A673 (cell line): ENCODE measurements at regions not wholly inside any gene's neighbourhood (a gene's known extent, or its start where the extent isn't known, plus 50 kb on each side); places are given as distances from the start of the nearest gene placed in this dataset.

Experiments
- BruUV-seq: library from RNA; stranded (reverse); fragments of 400-500 nt; replicated peaks from 2 replicates; lab custom pipeline; 2021; lab: Mats Ljungman, UMichigan
- CTCF ChIA-PET: fragments of 300-600 bp; sonication (Branson Sonifier 250); formaldehyde crosslinking; loops from one replicate; lab custom pipeline; 2022; ENCODE audit warnings: antibody characterized with exemption; lab: Charles Lee
- POLR2A ChIA-PET: fragments of 300-600 bp; sonication (Branson Sonifier 250); formaldehyde crosslinking; loops from one replicate; lab custom pipeline; 2022; ENCODE audit warnings: antibody characterized with exemption; ENCODE audit not compliant: low non-redundant PET; lab: Charles Lee
- DNase-seq: peaks from one replicate; pipeline ENCODE4 v3.0.0-alpha.2; 2015; ENCODE audit warnings: low spot score
- H3K27ac ChIP-seq: fragments of 200-600 bp; sonication (generic); 2 replicates; pipeline ENCODE4 v1.5.1; 2016; ENCODE audit warnings: mixed run types, low read depth, mild to moderate bottlenecking, mixed read lengths, antibody characterized with exemption, low read length; ENCODE audit not compliant: poor library complexity, severe bottlenecking
- H3K27me3 ChIP-seq: fragments of 200-600 bp; sonication (generic); replicated peaks from 2 replicates; pipeline ENCODE4 v1.6.1; 2017; ENCODE audit warnings: mixed run types, low read depth, mild to moderate bottlenecking, mixed read lengths, antibody characterized with exemption, low read length; ENCODE audit not compliant: insufficient read depth, poor library complexity
- H3K36me3 ChIP-seq: fragments of 200-600 bp; sonication (generic); 2 replicates; pipeline ENCODE4 v1.6.1; 2016; ENCODE audit warnings: mixed run types, mild to moderate bottlenecking, mixed read lengths, antibody characterized with exemption, low read length; ENCODE audit not compliant: insufficient read depth, poor library complexity, severe bottlenecking
- H3K4me1 ChIP-seq: fragments of 200-600 bp; sonication (generic); 2 replicates; pipeline ENCODE4 v1.6.1; 2017; ENCODE audit warnings: mixed run types, mild to moderate bottlenecking, mixed read lengths, antibody characterized with exemption, low read length; ENCODE audit not compliant: insufficient read depth, poor library complexity, severe bottlenecking
- H3K4me3 ChIP-seq: fragments of 200-600 bp; sonication (generic); 2 replicates; pipeline ENCODE4 v1.5.1; 2016; ENCODE audit warnings: low read depth, mixed run types, mild to moderate bottlenecking, mixed read lengths, low read length; ENCODE audit not compliant: poor library complexity, severe bottlenecking
- H3K9me3 ChIP-seq: fragments of 200-600 bp; sonication (generic); 2 replicates; pipeline ENCODE4 v1.6.1; 2016; ENCODE audit warnings: mixed run types, low read depth, mild to moderate bottlenecking, mixed read lengths, antibody characterized with exemption, low read length; ENCODE audit not compliant: poor library complexity, severe bottlenecking
- CTCF ChIP-seq: fragments of 300-800, 200-600 bp; sonication (generic); conservative IDR thresholded peaks from 2 replicates; pipeline ENCODE4 v1.5.1; 2017; ENCODE audit warnings: low read depth, mild to moderate bottlenecking, antibody characterized with exemption, low read length, moderate library complexity, mixed read lengths
- EZH2 ChIP-seq: fragments of 200-600 bp; sonication (generic); IDR thresholded peaks from 2 replicates; pipeline ENCODE4 v1.6.1; 2017; ENCODE audit warnings: borderline replicate concordance, low read depth, mild to moderate bottlenecking, mixed read lengths, antibody characterized with exemption, low read length; ENCODE audit not compliant: poor library complexity, severe bottlenecking
- intact Hi-C: fragments of 100-400 bp; cut with micrococcal nuclease; formaldehyde crosslinking; loops from one replicate; pipeline ENCODE4 v1.10.0; 2022; ENCODE audit not compliant: unreplicated experiment

DNA sequence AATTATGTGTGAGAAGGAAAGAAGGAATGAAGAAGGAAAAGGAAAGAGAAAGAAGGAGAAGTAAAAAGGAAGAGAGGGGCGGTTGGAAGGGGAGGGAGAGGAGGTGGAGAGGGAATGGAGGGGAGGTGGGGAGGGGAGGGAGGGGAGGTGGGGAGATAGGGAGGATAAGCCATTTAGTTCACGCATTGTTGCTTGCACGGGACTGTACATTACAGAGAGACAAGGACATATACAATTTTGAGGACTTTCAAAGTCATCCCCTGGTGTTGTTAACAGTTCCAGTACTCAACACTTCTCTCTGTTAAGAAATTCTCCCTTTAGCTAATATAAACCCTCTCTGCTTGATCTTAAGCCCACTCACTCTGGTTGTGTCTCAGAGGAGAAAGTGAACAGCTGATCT, 312.5 kb downstream of the GRIN2B start:
- intact Hi-C loops, result loop anchor here (10.0 kb wide), 1 partner anchor 304 kb away; no protein-coding TSS in a partner anchor
- no peak for DNase-seq
- H3K27me3 ChIP-seq, result peaks cover 85% of the 10 kb centered on the region
- POLR2A ChIA-PET, result interaction anchor here (0.7 kb wide), 1 partner anchor 12 kb away, joined by 9 read pairs; no protein-coding TSS in a partner anchor
- no peaks in the 10 kb centered on the region for H3K4me1 ChIP-seq
- no peak overlapping the region for H3K27ac ChIP-seq
- no peaks in the 10 kb centered on the region for H3K9me3 ChIP-seq
- BruUV-seq, result no TSS peak
- CTCF ChIA-PET, result no interaction called here
- no peaks in the 10 kb centered on the region for H3K36me3 ChIP-seq
- H3K4me3 ChIP-seq, result no peak overlapping the region
- TF ChIP-seq EZH2 (no peak), CTCF (no peak)

- no peak overlapping the region for H3K4me3 ChIP-seq
- no peak for DNase-seq
- no peaks in the 10 kb centered on the region for H3K9me3 ChIP-seq
- H3K36me3 ChIP-seq, result no peaks in the 10 kb centered on the region
- no peak overlapping the region for H3K27ac ChIP-seq
- no peaks in the 10 kb centered on the region for H3K4me1 ChIP-seq
- peaks cover 68% of the 10 kb centered on the region for H3K27me3 ChIP-seq
- POLR2A ChIA-PET, result no interaction called here
- CTCF ChIA-PET, result no interaction called here
- TF ChIP-seq CTCF (peak; percentile 39; the same call in 1 of the 2 replicates), EZH2 (no peak)
- BruUV-seq, result no TSS peak
- intact Hi-C loops, result loop anchor here (10.0 kb wide), 1 partner anchor 302 kb away; no protein-coding TSS in a partner anchor
These were observed 314.6 kb downstream of the GRIN2B start for GRCh38 chr12:13666806-13667205.

GRCh38 chr12:13661005-13661887, 320.2 kb downstream of the GRIN2B start:
- H3K27me3 ChIP-seq, result peaks cover 36% of the 10 kb centered on the region
- no peak overlapping the region for H3K4me3 ChIP-seq
- BruUV-seq, result no TSS peak
- no peak overlapping the region for H3K27ac ChIP-seq
- CTCF ChIA-PET, result interaction anchor here (0.6 to 1.3 kb wide), 3 partner anchors 299 to 383 kb away, joined by 4 to 8 read pairs (median 6); no protein-coding TSS in a partner anchor
- TF ChIP-seq EZH2 (no peak), CTCF (peak; percentile 80)
- intact Hi-C loops, result loop anchor here (10.0 kb wide), 1 partner anchor 296 kb away; no protein-coding TSS in a partner anchor
- H3K9me3 ChIP-seq, result no peaks in the 10 kb centered on the region
- no peaks in the 10 kb centered on the region for H3K36me3 ChIP-seq
- POLR2A ChIA-PET, result no interaction called here
- DNase-seq, result peak; percentile 69
- no peaks in the 10 kb centered on the region for H3K4me1 ChIP-seq
